Panc1 (cell line): ENCODE measurements at regions not wholly inside any gene's neighbourhood (a gene's known extent, or its start where the extent isn't known, plus 50 kb on each side); places are given as distances from the start of the nearest gene placed in this dataset.

Experiments used
- ATAC-seq: fragments of 200-7000 bp; cut with Tn5 transposase; 2 replicates; pipeline ENCODE4 v1.9.1; 2020; ENCODE audit warnings: mild to moderate bottlenecking, moderate library complexity
- BruUV-seq: library from RNA; stranded (reverse); fragments of 400-500 nt; replicated peaks from 2 replicates; lab custom pipeline; 2021; lab: Mats Ljungman, UMichigan
- CTCF ChIA-PET: fragments of 300-600 bp; sonication (Branson Sonifier 250); formaldehyde crosslinking; loops from one replicate; lab custom pipeline; 2022; ENCODE audit warnings: antibody characterized with exemption; lab: Charles Lee
- POLR2A ChIA-PET: fragments of 300-600 bp; sonication (Branson Sonifier 250); formaldehyde crosslinking; loops from one replicate; lab custom pipeline; 2022; ENCODE audit warnings: antibody characterized with exemption; lab: Charles Lee
- DNase-seq: peaks from one replicate; pipeline ENCODE4 v3.0.0-alpha.2; 2010; ENCODE audit warnings: low read depth, low spot score
- H3K27ac ChIP-seq: 2 replicates; pipeline ENCODE4 v1.5.1; 2011; ENCODE audit warnings: mild to moderate bottlenecking, low read length, inconsistent platforms
- H3K27me3 ChIP-seq: fragments of 200-500 bp; sonication (Bioruptor generic); 2 replicates; pipeline ENCODE4 v1.6.0; 2014; ENCODE audit warnings: low read length, inconsistent platforms; ENCODE audit not compliant: control insufficient read depth, insufficient read depth
- H3K36me3 ChIP-seq: fragments of 200-500 bp; sonication (Bioruptor generic); 2 replicates; pipeline ENCODE4 v1.5.1; 2014; ENCODE audit warnings: inconsistent platforms, mild to moderate bottlenecking, low read length, moderate library complexity; ENCODE audit not compliant: control insufficient read depth, insufficient read depth
- H3K4me1 ChIP-seq: 2 replicates; pipeline ENCODE4 v1.5.1; 2011; ENCODE audit warnings: inconsistent platforms, mild to moderate bottlenecking, low read length, moderate library complexity; ENCODE audit not compliant: control insufficient read depth, insufficient read depth
- H3K4me3 ChIP-seq, 2 experiments: 2 replicates each; pipeline ENCODE4 v1.5.1; 2011 to 2012; ENCODE audit warnings: low read depth in 2 of 2, low read length in 2 of 2, mild to moderate bottlenecking in 2 of 2, inconsistent platforms in 1 of 2, moderate library complexity in 1 of 2
- H3K9me3 ChIP-seq: fragments of 200-500 bp; sonication (Bioruptor generic); 2 replicates; pipeline ENCODE4 v1.5.1; 2014; ENCODE audit warnings: low read depth, mild to moderate bottlenecking, inconsistent platforms, low read length, moderate library complexity; ENCODE audit not compliant: control insufficient read depth, insufficient read depth
- POLR2AphosphoS5 ChIP-seq: IDR thresholded peaks from 2 replicates; pipeline ENCODE4 v1.6.1; 2012; ENCODE audit warnings: mild to moderate bottlenecking, low read depth, low read length, moderate library complexity
- SIN3A ChIP-seq: IDR thresholded peaks from 2 replicates; pipeline ENCODE4 v1.6.1; 2012; ENCODE audit warnings: low read depth, mild to moderate bottlenecking, low read length, moderate library complexity, borderline replicate concordance; ENCODE audit not compliant: insufficient read depth
- TCF7L2 ChIP-seq: IDR thresholded peaks from 2 replicates; pipeline ENCODE4 v1.6.1; 2011; ENCODE audit warnings: mild to moderate bottlenecking, low read depth, low read length, inconsistent platforms
- in situ Hi-C: cut with HindIII; loops from 2 replicates; pipeline ENCODE4 v1.10.0; 2016; ENCODE audit warnings: low sequenced_read_pairs, low pct_unique_long_range_greater_than_20kb
- intact Hi-C: fragments of 100-400 bp; cut with micrococcal nuclease; formaldehyde crosslinking; loops from one replicate; pipeline ENCODE4 v1.10.0; 2022; ENCODE audit not compliant: unreplicated experiment
- TF ChIP-seq, protein P1 (sequence below): fragments of 450-650 bp; IDR thresholded peaks from 2 replicates; pipeline ENCODE4 v1.5.1; 2017; ENCODE audit warnings: mild to moderate bottlenecking
- TF ChIP-seq, protein P2 (sequence below), 2 experiments: IDR thresholded peaks; 2 replicates each; pipeline ENCODE4 v1.6.1; 2011 to 2012; ENCODE audit warnings: low read depth in 2 of 2, control low read depth in 1 of 2, low read length in 1 of 2, mild to moderate bottlenecking in 1 of 2, moderate library complexity in 1 of 2; ENCODE audit not compliant: insufficient read depth in 1 of 2

DNA sequence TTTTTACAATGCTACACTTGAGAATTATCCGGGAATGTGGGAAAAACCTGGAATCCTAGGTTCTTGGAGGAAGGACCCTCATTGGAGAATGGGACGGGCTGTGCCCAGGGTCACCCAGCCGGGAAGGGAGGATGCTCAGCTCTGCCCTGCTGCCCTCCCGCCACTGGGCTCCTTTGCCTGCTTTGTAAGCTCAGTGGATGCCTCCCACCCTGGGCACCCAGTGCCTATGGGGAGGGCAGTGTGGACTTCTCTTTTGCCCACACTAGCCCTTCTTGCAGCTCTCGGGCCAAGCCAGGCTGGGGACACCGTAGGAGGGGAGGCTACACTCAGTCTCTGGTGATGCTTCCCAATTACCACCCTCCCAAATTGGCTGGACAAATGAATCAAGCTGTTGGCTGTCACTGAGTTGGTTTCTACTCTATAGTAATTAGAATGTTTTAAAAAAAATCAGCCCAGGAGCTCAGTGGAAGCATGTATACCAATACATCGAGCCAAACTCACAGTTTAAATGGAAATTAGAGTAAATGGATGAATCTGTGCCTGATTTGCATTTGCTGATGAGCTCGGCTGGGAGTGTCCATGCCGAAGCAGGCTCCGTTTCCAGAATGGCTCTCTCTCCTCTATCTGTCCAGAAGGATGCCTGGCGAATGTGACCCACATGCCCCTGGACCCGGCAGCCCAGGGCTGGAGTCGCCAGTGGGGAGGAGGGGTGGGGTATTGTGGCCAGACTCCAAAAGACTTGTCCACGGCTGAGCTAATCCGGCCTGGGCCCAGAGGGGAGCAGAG, 317.0 kb downstream of the CTTN start:
- no TSS peak for BruUV-seq
- H3K36me3 ChIP-seq = no peaks in the 10 kb centered on the region
- intact Hi-C loops = no loop called here

DNA sequence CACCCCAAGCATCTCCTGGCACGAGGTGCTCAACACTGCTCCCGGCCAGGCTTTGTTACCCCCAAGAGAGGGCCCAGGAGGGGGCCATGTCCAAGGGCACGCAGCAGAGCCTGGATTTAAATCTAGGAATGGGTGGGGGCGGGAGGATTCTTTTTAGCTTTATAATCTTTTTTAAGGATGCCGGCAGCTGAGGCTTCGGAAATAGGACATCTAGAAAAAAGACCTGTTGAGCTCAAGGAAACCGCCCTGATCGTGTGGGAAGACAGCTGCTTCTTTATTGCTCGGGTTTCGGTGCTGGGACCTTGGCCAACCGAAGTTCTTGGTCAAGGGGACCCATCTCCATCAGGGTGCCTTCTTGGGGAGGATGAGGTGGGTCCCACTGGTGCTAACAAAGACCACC, 317.9 kb downstream of the CTTN start:
- intact Hi-C loops = no loop called here
- H3K9me3 ChIP-seq = no peaks in the 10 kb centered on the region
- no peaks in the 10 kb centered on the region for H3K4me1 ChIP-seq
- BruUV-seq = no TSS peak
- TF ChIP-seq, protein P1, sequence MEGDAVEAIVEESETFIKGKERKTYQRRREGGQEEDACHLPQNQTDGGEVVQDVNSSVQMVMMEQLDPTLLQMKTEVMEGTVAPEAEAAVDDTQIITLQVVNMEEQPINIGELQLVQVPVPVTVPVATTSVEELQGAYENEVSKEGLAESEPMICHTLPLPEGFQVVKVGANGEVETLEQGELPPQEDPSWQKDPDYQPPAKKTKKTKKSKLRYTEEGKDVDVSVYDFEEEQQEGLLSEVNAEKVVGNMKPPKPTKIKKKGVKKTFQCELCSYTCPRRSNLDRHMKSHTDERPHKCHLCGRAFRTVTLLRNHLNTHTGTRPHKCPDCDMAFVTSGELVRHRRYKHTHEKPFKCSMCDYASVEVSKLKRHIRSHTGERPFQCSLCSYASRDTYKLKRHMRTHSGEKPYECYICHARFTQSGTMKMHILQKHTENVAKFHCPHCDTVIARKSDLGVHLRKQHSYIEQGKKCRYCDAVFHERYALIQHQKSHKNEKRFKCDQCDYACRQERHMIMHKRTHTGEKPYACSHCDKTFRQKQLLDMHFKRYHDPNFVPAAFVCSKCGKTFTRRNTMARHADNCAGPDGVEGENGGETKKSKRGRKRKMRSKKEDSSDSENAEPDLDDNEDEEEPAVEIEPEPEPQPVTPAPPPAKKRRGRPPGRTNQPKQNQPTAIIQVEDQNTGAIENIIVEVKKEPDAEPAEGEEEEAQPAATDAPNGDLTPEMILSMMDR = no peak
- TF ChIP-seq SIN3A (no peak), TCF7L2 (no peak)
- TF ChIP-seq, protein P2, sequence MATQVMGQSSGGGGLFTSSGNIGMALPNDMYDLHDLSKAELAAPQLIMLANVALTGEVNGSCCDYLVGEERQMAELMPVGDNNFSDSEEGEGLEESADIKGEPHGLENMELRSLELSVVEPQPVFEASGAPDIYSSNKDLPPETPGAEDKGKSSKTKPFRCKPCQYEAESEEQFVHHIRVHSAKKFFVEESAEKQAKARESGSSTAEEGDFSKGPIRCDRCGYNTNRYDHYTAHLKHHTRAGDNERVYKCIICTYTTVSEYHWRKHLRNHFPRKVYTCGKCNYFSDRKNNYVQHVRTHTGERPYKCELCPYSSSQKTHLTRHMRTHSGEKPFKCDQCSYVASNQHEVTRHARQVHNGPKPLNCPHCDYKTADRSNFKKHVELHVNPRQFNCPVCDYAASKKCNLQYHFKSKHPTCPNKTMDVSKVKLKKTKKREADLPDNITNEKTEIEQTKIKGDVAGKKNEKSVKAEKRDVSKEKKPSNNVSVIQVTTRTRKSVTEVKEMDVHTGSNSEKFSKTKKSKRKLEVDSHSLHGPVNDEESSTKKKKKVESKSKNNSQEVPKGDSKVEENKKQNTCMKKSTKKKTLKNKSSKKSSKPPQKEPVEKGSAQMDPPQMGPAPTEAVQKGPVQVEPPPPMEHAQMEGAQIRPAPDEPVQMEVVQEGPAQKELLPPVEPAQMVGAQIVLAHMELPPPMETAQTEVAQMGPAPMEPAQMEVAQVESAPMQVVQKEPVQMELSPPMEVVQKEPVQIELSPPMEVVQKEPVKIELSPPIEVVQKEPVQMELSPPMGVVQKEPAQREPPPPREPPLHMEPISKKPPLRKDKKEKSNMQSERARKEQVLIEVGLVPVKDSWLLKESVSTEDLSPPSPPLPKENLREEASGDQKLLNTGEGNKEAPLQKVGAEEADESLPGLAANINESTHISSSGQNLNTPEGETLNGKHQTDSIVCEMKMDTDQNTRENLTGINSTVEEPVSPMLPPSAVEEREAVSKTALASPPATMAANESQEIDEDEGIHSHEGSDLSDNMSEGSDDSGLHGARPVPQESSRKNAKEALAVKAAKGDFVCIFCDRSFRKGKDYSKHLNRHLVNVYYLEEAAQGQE (IDR thresholded peaks at IDR 0.05; ENCODE audit: insufficient read depth in 1 of 2, low read depth in 2 of 2, low read length in 1 of 2) = no peak
- no peak overlapping the region for H3K4me3 ChIP-seq
- ATAC-seq (no peak), DNase-seq (no peak)
- peaks cover 22% of the 10 kb centered on the region; the same call in 1 of the 2 replicates for H3K27me3 ChIP-seq
- no peaks in the 10 kb centered on the region for H3K36me3 ChIP-seq
- ChIA-PET CTCF (no interaction called here), POLR2A (no interaction called here)
- in situ Hi-C loops = no loop called here
- H3K27ac ChIP-seq = no peak overlapping the region

More for the DNA sequence above, 317.0 kb downstream of the CTTN start:
- H3K9me3 ChIP-seq = no peaks in the 10 kb centered on the region
- in situ Hi-C loops = no loop called here
- ChIA-PET POLR2A (no interaction called here), CTCF (no interaction called here)
- TF ChIP-seq, protein P1 = no peak
- TF ChIP-seq POLR2AphosphoS5 = no peak
- TF ChIP-seq, protein P2 (IDR thresholded peaks at IDR 0.05; ENCODE audit: insufficient read depth in 1 of 2, low read depth in 2 of 2, low read length in 1 of 2) = no peak
- TF ChIP-seq SIN3A = no peak
- no peak for TF ChIP-seq TCF7L2
- no peaks in the 10 kb centered on the region for H3K4me1 ChIP-seq
- ATAC-seq = no peak
- H3K4me3 ChIP-seq = no peak overlapping the region
- DNase-seq = no peak
- H3K27me3 ChIP-seq = peaks cover 20% of the 10 kb centered on the region; the same call in 1 of the 2 replicates
- no peak overlapping the region for H3K27ac ChIP-seq
